Left colon (tissue), 2 donors: ENCODE measurements at regions not wholly inside any gene's neighbourhood (a gene's known extent, or its start where the extent isn't known, plus 50 kb on each side); places are given as distances from the start of the nearest gene placed in this dataset.

Source experiments
- ATAC-seq: fragments of 200-7000 bp; cut with Tn5 transposase; one replicate; pipeline ENCODE4 v1.9.1; 2020; ENCODE audit warnings: mild to moderate bottlenecking, moderate library complexity
- DNase-seq, 2 donors: peaks; one replicate each; pipeline ENCODE4 v3.0.0-alpha.2; 2020
- intact Hi-C, 2 donors: fragments of 100-400 bp; cut with DNase I in 1 of 2; cut with micrococcal nuclease in 1 of 2; formaldehyde crosslinking; loops; one replicate each; pipeline versions ENCODE4 v1.11.2 to v1.14.0; 2022; cut with DNase I, micrococcal nuclease
- donor health status: DM: no; HTN: no; CAD: no.
- donor health status: DM: yes; HTN: yes; CAD: no.

- intact Hi-C loops, result no loop called here
Observed at GRCh38 chr12:124440031-124440626, 127.3 kb downstream of the NCOR2 start.

GRCh38 chr12:124438437-124439056 lies 128.9 kb downstream of the NCOR2 start:
- no peak for ATAC-seq
- intact Hi-C loops, result no loop called here

More at GRCh38 chr12:124440031-124440626, 127.3 kb downstream of the NCOR2 start:
- no peak for DNase-seq
- no peak for ATAC-seq

GRCh38 chr12:124437617-124438436 lies 129.6 kb downstream of the NCOR2 start:
- intact Hi-C loops, result no loop called here
- DNase-seq (no peak), ATAC-seq (peak; percentile 7)

More at GRCh38 chr12:124438437-124439056, 128.9 kb downstream of the NCOR2 start:
- DNase-seq, result no peak

- ATAC-seq (no peak), DNase-seq (no peak)
- intact Hi-C loops, result no loop called here
Observed at GRCh38 chr12:124437121-124437520, 130.3 kb downstream of the NCOR2 start.

- ATAC-seq (no peak), DNase-seq (no peak)
- intact Hi-C loops, result no loop called here
Observed at GRCh38 chr12:124436366-124436765, 131.0 kb downstream of the NCOR2 start.

GRCh38 chr12:124435806-124436345 lies 131.5 kb downstream of the NCOR2 start:
- intact Hi-C loops, result no loop called here
- no peak for ATAC-seq
- DNase-seq, result no peak

GRCh38 chr12:124434951-124435805 lies 132.2 kb downstream of the NCOR2 start:
- intact Hi-C loops, result no loop called here
- ATAC-seq (no peak), DNase-seq (no peak)

- DNase-seq (no peak), ATAC-seq (no peak)
- intact Hi-C loops, result no loop called here
Observed at GRCh38 chr12:124434354-124434753, 133.1 kb downstream of the NCOR2 start.

- DNase-seq (no peak), ATAC-seq (no peak)
- intact Hi-C loops, result no loop called here
Observed at GRCh38 chr12:124433879-124434278, 133.5 kb downstream of the NCOR2 start.

- DNase-seq, result no peak
- intact Hi-C loops, result no loop called here
- ATAC-seq, result peak; percentile 18
Observed at GRCh38 chr12:124433147-124433874, 134.1 kb downstream of the NCOR2 start.

GRCh38 chr12:124432376-124432775 lies 135.0 kb downstream of the NCOR2 start:
- ATAC-seq (peak; percentile 4), DNase-seq (no peak)
- intact Hi-C loops, result no loop called here

- no peak for DNase-seq
- intact Hi-C loops, result no loop called here
- ATAC-seq, result no peak
Observed at GRCh38 chr12:124431971-124432370, 135.4 kb downstream of the NCOR2 start.

- no peak for DNase-seq
- intact Hi-C loops, result no loop called here
Observed at GRCh38 chr12:124430491-124430890, 135.6 kb downstream of the RFLNA start.

GRCh38 chr12:124429535-124429934 lies 134.6 kb downstream of the RFLNA start:
- no peak for DNase-seq
- no peak for ATAC-seq

More at GRCh38 chr12:124430491-124430890, 135.6 kb downstream of the RFLNA start:
- ATAC-seq, result no peak

GRCh38 chr12:124428792-124429281 lies 133.9 kb downstream of the RFLNA start:
- intact Hi-C loops, result no loop called here
- DNase-seq (no peak), ATAC-seq (no peak)

More at GRCh38 chr12:124429535-124429934, 134.6 kb downstream of the RFLNA start:
- intact Hi-C loops, result no loop called here

- intact Hi-C loops, result no loop called here
- DNase-seq (peak; percentile 39 to 66), ATAC-seq (no peak)
Observed at GRCh38 chr12:124428136-124428791, 133.4 kb downstream of the RFLNA start.
